LNCaP clone FGC (cell line): ENCODE measurements at regions not wholly inside any gene's neighbourhood (a gene's known extent, or its start where the extent isn't known, plus 50 kb on each side); places are given as distances from the start of the nearest gene placed in this dataset.

Experiments
- DNase-seq: peaks from one replicate; pipeline ENCODE4 v3.0.0-alpha.2; 2011; ENCODE audit warnings: low read depth
- H3K4me3 ChIP-seq: 2 replicates; pipeline ENCODE4 v1.5.1; 2011; ENCODE audit warnings: mild to moderate bottlenecking, low read depth, low read length, control low read depth
- CTCF ChIP-seq: IDR thresholded peaks from 2 replicates; pipeline ENCODE4 v1.5.1; 2012; ENCODE audit warnings: mild to moderate bottlenecking; ENCODE audit not compliant: control insufficient read depth, insufficient read depth; ENCODE audit errors: extremely low read depth

- no peak for DNase-seq
- H3K4me3 ChIP-seq, result no peak overlapping the region
- TF ChIP-seq CTCF, result no peak
These were observed 82.8 kb upstream of the SNX19 start for GRCh38 chr11:130999086-130999485.

- TF ChIP-seq CTCF, result no peak
- no peak overlapping the region for H3K4me3 ChIP-seq
- no peak for DNase-seq
These were observed 83.9 kb upstream of the SNX19 start for GRCh38 chr11:130999992-131000770.

GRCh38 chr11:131002145-131002544, 85.9 kb upstream of the SNX19 start:
- DNase-seq, result no peak
- no peak for TF ChIP-seq CTCF
- no peak overlapping the region for H3K4me3 ChIP-seq

DNA sequence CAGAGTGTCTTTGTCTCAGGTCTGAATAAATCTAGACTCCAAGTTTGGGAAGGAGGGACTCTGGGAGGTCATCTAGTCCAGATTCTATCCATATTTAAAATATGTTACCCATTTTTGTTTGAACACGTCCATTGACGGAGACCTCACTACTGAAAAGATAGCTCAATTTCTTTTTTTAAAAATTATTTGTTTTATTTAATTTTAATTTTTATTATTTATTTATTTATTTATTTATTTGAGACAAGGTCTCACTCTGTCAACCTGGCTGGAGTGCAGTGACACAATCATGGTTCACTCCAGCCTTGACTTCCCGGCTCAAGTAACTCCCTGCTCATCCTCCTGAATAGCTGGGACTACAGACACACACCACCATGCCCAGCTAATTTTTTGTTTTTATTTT, 89.5 kb upstream of the SNX19 start:
- no peak overlapping the region for H3K4me3 ChIP-seq
- TF ChIP-seq CTCF, result no peak
- no peak for DNase-seq

- DNase-seq, result no peak
- no peak overlapping the region for H3K4me3 ChIP-seq
- TF ChIP-seq CTCF, result peak; percentile 66
These were observed 108.7 kb upstream of the SNX19 start for GRCh38 chr11:131025020-131025419.

- no peak for TF ChIP-seq CTCF
- no peak for DNase-seq
- no peak overlapping the region for H3K4me3 ChIP-seq
These were observed 109.3 kb upstream of the SNX19 start for GRCh38 chr11:131025421-131026125.

GRCh38 chr11:131027491-131027890, 111.2 kb upstream of the SNX19 start:
- TF ChIP-seq CTCF, result no peak
- no peak for DNase-seq
- H3K4me3 ChIP-seq, result no peak overlapping the region
